C4-2B (cell line): ENCODE measurements at regions not wholly inside any gene's neighbourhood (a gene's known extent, or its start where the extent isn't known, plus 50 kb on each side); places are given as distances from the start of the nearest gene placed in this dataset.

Experiments used
- ZFX ChIP-seq: fragments of 450-650 bp; IDR thresholded peaks from 2 replicates; pipeline ENCODE4 v1.6.1; 2017
- TF ChIP-seq, protein P1 (sequence below): fragments of 450-650 bp; conservative IDR thresholded peaks from 2 replicates; pipeline ENCODE4 v1.5.1; 2017; ENCODE audit warnings: mild to moderate bottlenecking

DNA sequence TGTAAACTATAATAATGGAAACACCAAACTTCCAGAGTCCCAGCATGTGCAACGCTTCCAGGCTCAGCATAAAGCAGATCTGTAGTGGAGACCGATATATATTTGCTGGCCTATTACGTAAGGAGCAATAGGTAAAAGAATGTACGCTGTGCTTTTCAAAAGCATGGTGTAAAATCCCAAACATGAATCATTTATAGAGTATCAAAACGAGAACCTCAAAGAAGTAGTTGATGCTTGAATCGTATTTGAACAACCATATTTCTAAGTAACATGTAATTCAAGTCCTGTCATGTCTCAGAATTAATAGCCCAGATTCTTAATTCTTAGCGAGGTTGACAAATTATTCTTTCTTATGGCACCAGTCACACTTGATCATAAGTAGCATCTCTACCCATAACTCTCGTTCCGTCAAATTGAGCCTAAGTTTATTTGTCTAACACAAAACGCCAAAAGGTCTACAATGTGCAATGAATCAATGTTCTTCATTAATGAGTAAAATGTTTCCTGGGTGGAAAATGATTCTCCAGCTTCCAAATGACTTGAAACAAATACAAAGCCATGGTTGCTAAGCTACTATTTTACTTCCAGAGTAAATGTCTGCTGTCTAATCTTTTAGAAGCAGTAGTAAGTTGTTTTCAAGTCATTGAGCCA lies 811.5 kb upstream of the FRG1 start:
- TF ChIP-seq, protein P1, sequence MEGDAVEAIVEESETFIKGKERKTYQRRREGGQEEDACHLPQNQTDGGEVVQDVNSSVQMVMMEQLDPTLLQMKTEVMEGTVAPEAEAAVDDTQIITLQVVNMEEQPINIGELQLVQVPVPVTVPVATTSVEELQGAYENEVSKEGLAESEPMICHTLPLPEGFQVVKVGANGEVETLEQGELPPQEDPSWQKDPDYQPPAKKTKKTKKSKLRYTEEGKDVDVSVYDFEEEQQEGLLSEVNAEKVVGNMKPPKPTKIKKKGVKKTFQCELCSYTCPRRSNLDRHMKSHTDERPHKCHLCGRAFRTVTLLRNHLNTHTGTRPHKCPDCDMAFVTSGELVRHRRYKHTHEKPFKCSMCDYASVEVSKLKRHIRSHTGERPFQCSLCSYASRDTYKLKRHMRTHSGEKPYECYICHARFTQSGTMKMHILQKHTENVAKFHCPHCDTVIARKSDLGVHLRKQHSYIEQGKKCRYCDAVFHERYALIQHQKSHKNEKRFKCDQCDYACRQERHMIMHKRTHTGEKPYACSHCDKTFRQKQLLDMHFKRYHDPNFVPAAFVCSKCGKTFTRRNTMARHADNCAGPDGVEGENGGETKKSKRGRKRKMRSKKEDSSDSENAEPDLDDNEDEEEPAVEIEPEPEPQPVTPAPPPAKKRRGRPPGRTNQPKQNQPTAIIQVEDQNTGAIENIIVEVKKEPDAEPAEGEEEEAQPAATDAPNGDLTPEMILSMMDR = no peak
- no peak for TF ChIP-seq ZFX
